ENCODE measurements at regions not wholly inside any gene's neighbourhood (a gene's known extent, or its start where the extent isn't known, plus 50 kb on each side); places are given as distances from the start of the nearest gene placed in this dataset.

GRCh38 chr6:139904568-139904967, 530.1 kb upstream of the CITED2 start:
- H3F3A ChIP-seq (ENCODE audit: insufficient read depth) = no peaks in the 10 kb centered on the region
- H3K9me3 ChIP-seq (ENCODE audit: insufficient read depth, low read length) = no peaks in the 10 kb centered on the region
- H3K27me3 ChIP-seq (ENCODE audit: low read length) = no peaks in the 10 kb centered on the region
- no peak overlapping the region for H3K27ac ChIP-seq (ENCODE audit: low read depth, low read length)
- H3K4me2 ChIP-seq (ENCODE audit: low read depth, low read length, poor library complexity, severe bottlenecking) = no peak overlapping the region
- no peak overlapping the region for H3K9ac ChIP-seq (ENCODE audit: low read length)
- H3K36me3 ChIP-seq (ENCODE audit: low read length) = no peaks in the 10 kb centered on the region
- no peaks in the 10 kb centered on the region for H3K79me2 ChIP-seq (ENCODE audit: insufficient read depth, low read length)
- H3K9me2 ChIP-seq (replicated peaks; ENCODE audit: insufficient read depth, low read length) = no peaks in the 10 kb centered on the region
- no peak for TF ChIP-seq CTCF (IDR thresholded peaks at IDR 0.05; ENCODE audit: insufficient read depth, low read length, poor library complexity, severe bottlenecking)
- no peak for TF ChIP-seq EZH2phosphoT487 (conservative IDR thresholded peaks at IDR 0.05; ENCODE audit: low read length)
- no peaks in the 10 kb centered on the region for H4K20me1 ChIP-seq (ENCODE audit: low read depth, low read length)
- H2AFZ ChIP-seq (ENCODE audit: low read depth, low read length, severe bottlenecking) = no peak overlapping the region
- no peak overlapping the region for H3K4me3 ChIP-seq (ENCODE audit: insufficient read depth, low read length, poor library complexity, severe bottlenecking)

- no peak overlapping the region for H3K27ac ChIP-seq (ENCODE audit: low read depth, low read length)
- H3K4me3 ChIP-seq (ENCODE audit: insufficient read depth, low read length, poor library complexity, severe bottlenecking) = no peak overlapping the region
- H2AFZ ChIP-seq (ENCODE audit: low read depth, low read length, severe bottlenecking) = no peak overlapping the region
Measured at GRCh38 chr6:139904158-139904533, 529.7 kb upstream of the CITED2 start.

GRCh38 chr6:139903411-139904157, 529.1 kb upstream of the CITED2 start:
- H3K9ac ChIP-seq (ENCODE audit: low read length) = no peak overlapping the region
- H3F3A ChIP-seq (ENCODE audit: insufficient read depth) = no peaks in the 10 kb centered on the region
- H3K27me3 ChIP-seq (ENCODE audit: low read length) = no peaks in the 10 kb centered on the region
- H4K20me1 ChIP-seq (ENCODE audit: low read depth, low read length) = no peaks in the 10 kb centered on the region
- TF ChIP-seq CTCF (IDR thresholded peaks at IDR 0.05; ENCODE audit: insufficient read depth, low read length, poor library complexity, severe bottlenecking) (no peak), EZH2phosphoT487 (conservative IDR thresholded peaks at IDR 0.05; ENCODE audit: low read length) (no peak)
- no peak overlapping the region for H3K4me2 ChIP-seq (ENCODE audit: low read depth, low read length, poor library complexity, severe bottlenecking)
- H2AFZ ChIP-seq (ENCODE audit: low read depth, low read length, severe bottlenecking) = no peak overlapping the region
- no peak overlapping the region for H3K4me3 ChIP-seq (ENCODE audit: insufficient read depth, low read length, poor library complexity, severe bottlenecking)
- H3K27ac ChIP-seq (ENCODE audit: low read depth, low read length) = no peak overlapping the region
- H3K9me3 ChIP-seq (ENCODE audit: insufficient read depth, low read length) = no peaks in the 10 kb centered on the region
- no peaks in the 10 kb centered on the region for H3K36me3 ChIP-seq (ENCODE audit: low read length)
- H3K9me2 ChIP-seq (replicated peaks; ENCODE audit: insufficient read depth, low read length) = no peaks in the 10 kb centered on the region
- no peaks in the 10 kb centered on the region for H3K79me2 ChIP-seq (ENCODE audit: insufficient read depth, low read length)

More at GRCh38 chr6:139904158-139904533, 529.7 kb upstream of the CITED2 start:
- H3F3A ChIP-seq (ENCODE audit: insufficient read depth) = no peaks in the 10 kb centered on the region
- H3K27me3 ChIP-seq (ENCODE audit: low read length) = no peaks in the 10 kb centered on the region
- H3K79me2 ChIP-seq (ENCODE audit: insufficient read depth, low read length) = no peaks in the 10 kb centered on the region
- H3K9me2 ChIP-seq (replicated peaks; ENCODE audit: insufficient read depth, low read length) = no peaks in the 10 kb centered on the region
- H4K20me1 ChIP-seq (ENCODE audit: low read depth, low read length) = no peaks in the 10 kb centered on the region
- H3K9ac ChIP-seq (ENCODE audit: low read length) = no peak overlapping the region
- H3K36me3 ChIP-seq (ENCODE audit: low read length) = no peaks in the 10 kb centered on the region
- no peak for TF ChIP-seq EZH2phosphoT487 (conservative IDR thresholded peaks at IDR 0.05; ENCODE audit: low read length)
- no peak for TF ChIP-seq CTCF (IDR thresholded peaks at IDR 0.05; ENCODE audit: insufficient read depth, low read length, poor library complexity, severe bottlenecking)
- no peaks in the 10 kb centered on the region for H3K9me3 ChIP-seq (ENCODE audit: insufficient read depth, low read length)
- H3K4me2 ChIP-seq (ENCODE audit: low read depth, low read length, poor library complexity, severe bottlenecking) = no peak overlapping the region
